ENCODE measurements at regions not wholly inside any gene's neighbourhood (a gene's known extent, or its start where the extent isn't known, plus 50 kb on each side); places are given as distances from the start of the nearest gene placed in this dataset.
"Not testable (repeated sequence)": the region's sequence is repeated elsewhere in the genome, so short reads cannot be mapped to it uniquely, and the experiment has no call there.

DNA sequence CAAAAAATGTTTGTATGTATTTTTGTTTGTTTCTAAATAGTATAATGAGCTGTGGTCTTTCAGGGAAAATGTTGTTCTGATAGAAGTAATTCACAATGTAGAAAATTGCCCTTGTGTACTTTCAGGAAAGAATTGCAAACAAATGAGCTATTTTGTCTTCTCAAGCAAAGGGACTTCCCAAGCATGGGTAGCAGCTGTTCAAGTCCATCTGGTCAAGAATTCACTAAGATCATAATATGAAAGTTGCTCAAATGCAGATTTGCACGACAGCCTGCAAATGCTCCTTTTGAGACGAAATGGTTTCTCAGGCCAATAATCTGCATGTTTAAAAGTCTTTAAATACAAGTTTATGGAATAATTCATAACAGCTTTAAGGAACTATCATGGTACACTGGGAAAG lies 51.9 kb upstream of the HNMT start:
- intact Hi-C loops (cut with DNase I; ENCODE audit: low total_unique reads), result no loop called here
- TF ChIP-seq, protein P1, sequence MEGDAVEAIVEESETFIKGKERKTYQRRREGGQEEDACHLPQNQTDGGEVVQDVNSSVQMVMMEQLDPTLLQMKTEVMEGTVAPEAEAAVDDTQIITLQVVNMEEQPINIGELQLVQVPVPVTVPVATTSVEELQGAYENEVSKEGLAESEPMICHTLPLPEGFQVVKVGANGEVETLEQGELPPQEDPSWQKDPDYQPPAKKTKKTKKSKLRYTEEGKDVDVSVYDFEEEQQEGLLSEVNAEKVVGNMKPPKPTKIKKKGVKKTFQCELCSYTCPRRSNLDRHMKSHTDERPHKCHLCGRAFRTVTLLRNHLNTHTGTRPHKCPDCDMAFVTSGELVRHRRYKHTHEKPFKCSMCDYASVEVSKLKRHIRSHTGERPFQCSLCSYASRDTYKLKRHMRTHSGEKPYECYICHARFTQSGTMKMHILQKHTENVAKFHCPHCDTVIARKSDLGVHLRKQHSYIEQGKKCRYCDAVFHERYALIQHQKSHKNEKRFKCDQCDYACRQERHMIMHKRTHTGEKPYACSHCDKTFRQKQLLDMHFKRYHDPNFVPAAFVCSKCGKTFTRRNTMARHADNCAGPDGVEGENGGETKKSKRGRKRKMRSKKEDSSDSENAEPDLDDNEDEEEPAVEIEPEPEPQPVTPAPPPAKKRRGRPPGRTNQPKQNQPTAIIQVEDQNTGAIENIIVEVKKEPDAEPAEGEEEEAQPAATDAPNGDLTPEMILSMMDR (IDR thresholded peaks at IDR 0.05), result no peak
- Histone ChIP-seq H3K27me3 (no peaks in the 10 kb centered on the region), H3K4me3 (no peak overlapping the region), H3K9me3 (no peaks in the 10 kb centered on the region), H3K27ac (no peak overlapping the region), H3K36me3 (no peaks in the 10 kb centered on the region), H3K4me1 (no peaks in the 10 kb centered on the region)
- DNase-seq, result no peak

DNA sequence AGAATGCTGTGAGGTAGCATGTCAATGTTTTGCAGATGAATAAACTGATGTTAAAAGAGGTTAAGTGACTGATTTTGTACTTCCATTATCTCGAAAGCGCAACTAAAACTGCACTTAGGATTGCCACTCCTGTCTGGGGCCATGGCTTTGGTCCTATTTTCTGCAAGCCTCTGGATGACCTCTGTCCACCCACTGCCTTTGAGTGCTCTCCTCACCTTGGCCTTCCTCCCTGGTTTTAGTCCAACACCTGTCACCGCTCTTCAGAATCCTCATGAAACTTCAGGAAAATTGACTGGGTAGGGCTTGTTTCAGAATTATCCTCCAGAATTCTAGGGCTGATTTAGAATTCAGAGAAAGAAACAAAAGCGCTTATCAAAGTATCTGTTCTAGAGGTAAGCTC lies 51.1 kb upstream of the HNMT start:
- Histone ChIP-seq H3K4me3 (no peak overlapping the region), H3K27ac (no peak overlapping the region), H3K36me3 (no peaks in the 10 kb centered on the region), H3K9me3 (no peaks in the 10 kb centered on the region), H3K4me1 (no peaks in the 10 kb centered on the region), H3K27me3 (no peaks in the 10 kb centered on the region)
- TF ChIP-seq, protein P1 (IDR thresholded peaks at IDR 0.05), result no peak
- intact Hi-C loops (cut with DNase I; ENCODE audit: low total_unique reads), result no loop called here
- no peak for DNase-seq

DNA sequence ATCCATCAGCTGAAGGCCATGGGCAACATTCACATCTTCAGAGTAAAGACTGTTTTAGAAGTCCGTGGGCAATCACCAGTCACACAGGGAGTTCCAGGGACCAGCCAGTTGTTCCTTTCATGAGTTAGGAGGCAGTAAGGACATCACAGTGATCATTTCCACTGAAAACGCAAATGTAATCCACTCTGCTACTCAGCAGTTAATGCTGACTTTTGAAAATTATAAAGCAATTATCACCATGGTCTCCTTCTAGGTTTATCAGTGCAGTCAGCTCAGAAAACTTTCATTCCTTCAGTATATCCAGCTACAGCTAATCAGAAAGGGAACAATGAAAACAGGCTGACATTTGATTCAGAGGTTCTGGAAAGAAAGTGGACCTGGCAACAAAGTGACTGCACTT lies 50.6 kb upstream of the HNMT start:
- H3K27ac ChIP-seq; H3K36me3 ChIP-seq; H3K4me3 ChIP-seq; H3K9me3 ChIP-seq; H3K27me3 ChIP-seq; DNase-seq; intact Hi-C loops (cut with DNase I; ENCODE audit: low total_unique reads); H3K4me1 ChIP-seq: not testable (repeated sequence)

Measured in tibial artery (tissue), 4 donors.